GM20000 (cell line): ENCODE measurements at regions not wholly inside any gene's neighbourhood (a gene's known extent, or its start where the extent isn't known, plus 50 kb on each side); places are given as distances from the start of the nearest gene placed in this dataset.

Source experiments
- DNase-seq: peaks from one replicate; pipeline ENCODE4 v3.0.0; 2012; ENCODE audit warnings: low spot score
- TF ChIP-seq, protein P1 (sequence below): IDR thresholded peaks from 2 replicates; pipeline ENCODE4 v1.5.1; 2012; ENCODE audit warnings: mild to moderate bottlenecking, control low read depth; ENCODE audit errors: extremely low read depth, missing control alignments

DNA sequence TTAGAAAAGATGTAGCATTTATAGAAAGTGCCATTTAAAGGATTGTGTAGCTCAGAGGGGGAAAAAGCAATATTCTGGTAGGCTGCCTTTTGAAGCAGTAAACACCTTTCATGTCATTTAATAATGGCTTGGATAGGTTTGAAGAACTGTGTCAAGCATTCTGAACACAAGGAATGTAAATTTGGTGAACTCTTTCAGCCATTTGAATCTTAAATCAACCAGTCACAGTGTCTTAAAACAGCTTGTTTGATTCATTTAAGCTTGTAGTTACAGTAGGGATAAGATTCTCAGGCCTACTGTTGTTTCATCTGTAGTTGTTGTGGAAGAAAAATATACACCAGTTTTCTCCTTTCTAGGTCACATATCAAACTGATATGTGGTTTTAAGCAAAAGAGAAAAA, 299.4 kb upstream of the NOVA1 start:
- TF ChIP-seq, protein P1, sequence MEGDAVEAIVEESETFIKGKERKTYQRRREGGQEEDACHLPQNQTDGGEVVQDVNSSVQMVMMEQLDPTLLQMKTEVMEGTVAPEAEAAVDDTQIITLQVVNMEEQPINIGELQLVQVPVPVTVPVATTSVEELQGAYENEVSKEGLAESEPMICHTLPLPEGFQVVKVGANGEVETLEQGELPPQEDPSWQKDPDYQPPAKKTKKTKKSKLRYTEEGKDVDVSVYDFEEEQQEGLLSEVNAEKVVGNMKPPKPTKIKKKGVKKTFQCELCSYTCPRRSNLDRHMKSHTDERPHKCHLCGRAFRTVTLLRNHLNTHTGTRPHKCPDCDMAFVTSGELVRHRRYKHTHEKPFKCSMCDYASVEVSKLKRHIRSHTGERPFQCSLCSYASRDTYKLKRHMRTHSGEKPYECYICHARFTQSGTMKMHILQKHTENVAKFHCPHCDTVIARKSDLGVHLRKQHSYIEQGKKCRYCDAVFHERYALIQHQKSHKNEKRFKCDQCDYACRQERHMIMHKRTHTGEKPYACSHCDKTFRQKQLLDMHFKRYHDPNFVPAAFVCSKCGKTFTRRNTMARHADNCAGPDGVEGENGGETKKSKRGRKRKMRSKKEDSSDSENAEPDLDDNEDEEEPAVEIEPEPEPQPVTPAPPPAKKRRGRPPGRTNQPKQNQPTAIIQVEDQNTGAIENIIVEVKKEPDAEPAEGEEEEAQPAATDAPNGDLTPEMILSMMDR = no peak
- no peak for DNase-seq

DNA sequence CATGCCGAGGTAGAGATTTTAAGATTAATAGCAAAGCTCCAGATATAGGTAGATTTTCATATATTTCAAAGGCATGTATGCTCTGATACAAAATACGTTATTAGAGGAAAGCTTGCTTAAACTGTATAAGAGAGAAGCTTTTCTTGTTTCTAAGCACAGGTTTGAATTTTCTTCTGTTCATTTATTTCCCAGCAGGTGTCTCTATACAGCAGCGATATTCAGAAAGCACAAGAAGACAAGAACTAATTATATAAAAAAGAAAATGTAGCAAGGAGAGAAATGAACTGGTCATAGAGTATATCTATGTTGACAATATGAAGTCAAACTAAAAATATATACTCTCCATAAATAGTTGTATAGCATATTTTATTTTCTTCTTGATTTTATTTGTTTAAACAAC, 307.4 kb upstream of the NOVA1 start:
- no peak for DNase-seq
- TF ChIP-seq, protein P1 = no peak

DNA sequence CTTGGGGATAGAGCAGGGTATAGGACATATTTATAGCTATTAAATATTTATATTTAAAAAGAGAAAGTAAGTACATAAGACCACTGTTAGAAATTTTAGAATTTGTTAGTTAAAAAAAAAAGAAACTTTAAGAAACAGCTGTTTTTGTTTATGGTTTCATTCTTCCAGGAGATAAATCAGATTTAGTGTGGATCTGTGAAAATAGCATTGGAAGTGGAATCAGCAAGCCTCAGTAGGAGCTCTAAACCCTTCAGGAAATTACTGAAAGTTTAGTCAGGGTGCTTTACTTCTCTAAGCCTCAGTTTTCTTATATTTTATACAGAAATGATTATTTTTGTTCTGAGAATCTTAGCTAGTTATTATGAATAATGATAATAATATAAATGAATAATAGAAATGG, 316.0 kb upstream of the NOVA1 start:
- no peak for DNase-seq
- TF ChIP-seq, protein P1 = no peak

DNA sequence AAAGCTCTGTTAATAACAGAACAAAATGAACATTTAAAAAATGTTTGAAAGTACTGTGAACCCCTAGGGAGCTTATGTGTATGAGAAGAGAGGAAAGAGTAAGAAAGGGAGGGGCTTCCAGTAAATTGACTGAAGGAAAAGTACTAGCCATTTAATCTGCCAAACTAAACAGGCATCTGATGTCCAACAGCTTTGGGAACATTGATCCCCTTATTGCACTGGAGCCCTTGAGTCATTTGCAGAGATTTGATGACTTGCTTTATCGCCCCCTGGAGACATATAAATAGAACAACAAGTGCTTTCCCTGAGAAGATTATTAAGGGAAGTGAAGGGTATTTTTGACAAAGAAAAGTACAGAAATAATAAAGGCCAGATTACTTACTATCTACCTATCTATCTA, 319.3 kb upstream of the NOVA1 start:
- DNase-seq = no peak
- TF ChIP-seq, protein P1 = no peak

DNA sequence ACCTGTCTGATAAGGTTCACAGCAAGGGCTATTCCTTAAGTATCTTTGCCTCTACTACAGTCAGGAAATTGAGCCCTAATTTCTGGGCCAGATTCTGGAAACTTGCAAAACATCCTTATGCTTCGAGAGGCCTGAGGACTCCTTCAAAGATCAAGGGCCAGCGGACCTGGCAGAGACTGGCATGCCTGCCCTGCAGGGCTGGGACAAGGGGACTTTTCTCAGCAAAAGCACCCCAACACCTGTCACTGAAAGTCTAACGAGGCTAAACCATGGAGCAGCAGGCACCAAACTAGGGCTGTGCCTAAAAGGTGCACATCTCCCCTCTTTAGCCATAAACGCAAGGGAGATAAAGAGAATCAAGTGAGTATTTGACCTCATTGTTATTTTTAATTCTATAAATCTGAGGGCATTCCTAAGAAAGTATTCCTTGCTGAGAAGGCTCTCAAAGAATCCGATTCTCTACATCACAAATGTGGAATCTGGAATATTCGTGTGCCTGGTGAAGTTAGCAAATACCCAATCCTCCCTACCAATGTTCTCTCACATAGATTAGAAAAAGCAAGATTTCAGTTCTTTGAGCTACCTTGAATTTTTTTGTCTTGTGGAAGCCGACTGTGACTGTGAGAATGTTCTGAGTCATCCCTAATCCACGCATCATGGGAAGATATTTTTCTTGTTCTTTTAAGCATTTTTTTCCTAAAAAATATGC, 328.2 kb upstream of the NOVA1 start:
- DNase-seq = no peak
- TF ChIP-seq, protein P1 = no peak

DNA sequence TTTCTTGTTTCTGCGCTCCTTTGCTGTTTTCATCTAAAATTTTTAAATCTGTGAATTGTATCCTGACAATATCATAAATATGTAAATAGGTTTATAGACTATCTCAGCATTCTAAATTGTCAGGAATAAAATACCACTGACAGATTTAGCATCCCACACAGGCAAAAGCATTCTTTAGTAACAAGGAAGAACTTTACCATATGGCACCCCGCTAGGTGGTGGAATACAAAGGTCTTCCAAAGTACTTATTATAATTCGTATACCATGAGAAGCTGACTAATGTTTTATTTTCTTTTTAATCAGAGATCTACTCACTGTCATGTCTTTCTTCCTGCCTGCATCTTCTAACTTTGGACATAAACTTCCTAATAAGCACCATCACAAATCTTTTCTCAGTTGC, 328.8 kb upstream of the NOVA1 start:
- TF ChIP-seq, protein P1 = no peak
- no peak for DNase-seq

DNA sequence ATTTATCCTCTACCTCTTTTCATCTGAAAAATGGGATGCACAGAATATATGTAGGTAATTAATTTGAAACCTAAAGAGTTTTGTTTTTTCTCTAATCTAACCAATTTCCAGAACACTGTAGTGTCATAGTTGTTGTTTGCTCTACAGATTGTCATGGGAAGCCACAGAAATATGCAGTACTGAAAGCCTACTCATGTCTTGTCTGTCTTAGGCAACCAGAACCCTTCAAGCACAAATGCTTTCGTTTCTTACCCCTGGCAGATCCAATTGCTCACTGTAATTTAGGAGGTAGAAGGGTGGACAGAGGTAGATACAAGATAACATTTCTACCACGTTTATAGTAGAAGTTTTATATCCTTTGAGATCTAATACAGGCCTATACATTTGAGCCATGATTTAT, 330.2 kb upstream of the NOVA1 start:
- TF ChIP-seq, protein P1 = no peak
- DNase-seq = no peak
